CD4-positive, alpha-beta memory T cell (primary cell): ENCODE measurements at regions not wholly inside any gene's neighbourhood (a gene's known extent, or its start where the extent isn't known, plus 50 kb on each side); places are given as distances from the start of the nearest gene placed in this dataset.
A peak's percentile ranks its signal among the peaks of the same experiment; 100 is the strongest.

Experiments
- CTCF ChIA-PET: fragments of 350-600 bp; sonication (Branson Sonifier 250); formaldehyde crosslinking; loops from one replicate; lab custom pipeline; 2021; ENCODE audit warnings: inconsistent platforms; ENCODE audit not compliant: partially characterized antibody; lab: Charles Lee
- POLR2A ChIA-PET: fragments of 350-600 bp; sonication (Branson Sonifier 250); formaldehyde crosslinking; loops from one replicate; lab custom pipeline; 2021; ENCODE audit not compliant: partially characterized antibody; lab: Charles Lee
- DNase-seq, 5 donors: peaks; one replicate each; pipeline versions ENCODE4 v3.0.0 to v3.0.0-alpha.2; 2020 to 2022; ENCODE audit warnings: mixed read lengths in 1 of 5
- H3K27ac ChIP-seq: one replicate; pipeline ENCODE4 v1.7.0; 2013; ENCODE audit warnings: low read depth, low read length
- H3K27me3 ChIP-seq: 2 replicates; pipeline ENCODE4 v1.7.0; 2013; ENCODE audit warnings: mild to moderate bottlenecking, low read length, moderate library complexity; ENCODE audit not compliant: insufficient read depth
- H3K36me3 ChIP-seq: 2 replicates; pipeline ENCODE4 v1.7.0; 2013; ENCODE audit warnings: mild to moderate bottlenecking, low read length, moderate library complexity; ENCODE audit not compliant: insufficient read depth
- H3K4me1 ChIP-seq: 2 replicates; pipeline ENCODE4 v1.7.0; 2013; ENCODE audit warnings: mild to moderate bottlenecking, low read length, moderate library complexity; ENCODE audit not compliant: insufficient read depth
- H3K4me3 ChIP-seq, 2 donors: one replicate each; pipeline ENCODE4 v1.7.0; 2013; ENCODE audit warnings: low read length in 2 of 2, mild to moderate bottlenecking in 1 of 2
- H3K9me3 ChIP-seq, 2 donors: one replicate each; pipeline ENCODE4 v1.7.0; 2013; ENCODE audit warnings: low read length in 2 of 2, control low read depth in 1 of 2; ENCODE audit not compliant: control insufficient read depth in 1 of 2
- H3K27ac Mint-ChIP-seq, 7 donors: one replicate each; pipeline ENCODE4 v1.8.0; 2020 to 2021; ENCODE audit warnings: mixed read lengths in 7 of 7, mild to moderate bottlenecking in 6 of 7, inconsistent platforms in 3 of 7, moderate library complexity in 3 of 7
- H3K27me3 Mint-ChIP-seq, 2 donors: one replicate each; pipeline ENCODE4 v1.8.0; 2020 to 2021; ENCODE audit warnings: mixed read lengths in 2 of 2
- H3K36me3 Mint-ChIP-seq, 2 donors: one replicate each; pipeline ENCODE4 v1.8.0; 2020 to 2021; ENCODE audit warnings: mixed read lengths in 2 of 2, inconsistent platforms in 1 of 2, mild to moderate bottlenecking in 1 of 2
- H3K4me1 Mint-ChIP-seq, 4 donors: one replicate each; pipeline ENCODE4 v1.8.0; 2020 to 2021; ENCODE audit warnings: mixed read lengths in 4 of 4, mild to moderate bottlenecking in 1 of 4
- H3K4me3 Mint-ChIP-seq, 8 donors: one replicate each; pipeline ENCODE4 v1.8.0; 2020 to 2021; ENCODE audit warnings: mixed read lengths in 8 of 8, mild to moderate bottlenecking in 7 of 8, moderate library complexity in 6 of 8, inconsistent platforms in 3 of 8
- H3K9me3 Mint-ChIP-seq, 8 donors: one replicate each; pipeline ENCODE4 v1.8.0; 2020 to 2021; ENCODE audit warnings: mixed read lengths in 8 of 8, mild to moderate bottlenecking in 5 of 8, inconsistent platforms in 3 of 8, moderate library complexity in 1 of 8
- intact Hi-C: fragments of 100-400 bp; cut with micrococcal nuclease; formaldehyde crosslinking; loops from one replicate; pipeline ENCODE4 v1.15.1; 2023

GRCh38 chrX:44637282-44637681, 94.6 kb upstream of the FUNDC1 start:
- no peak for DNase-seq
- ChIA-PET POLR2A (no interaction called here), CTCF (no interaction called here)
- Histone ChIP-seq H3K36me3 (no peaks in the 10 kb centered on the region), H3K4me1 (no peaks in the 10 kb centered on the region), H3K27ac (no peak overlapping the region), H3K4me3 (no peak overlapping the region), H3K27me3 (no peaks in the 10 kb centered on the region), H3K9me3 (no peaks in the 10 kb centered on the region)
- no peak overlapping the region for H3K4me3 Mint-ChIP-seq
- no peak overlapping the region for H3K27ac Mint-ChIP-seq
- H3K36me3 Mint-ChIP-seq = no peaks in the 10 kb centered on the region
- intact Hi-C loops = no loop called here
- peaks cover 0 to 2% (median 0%) of the 10 kb centered on the region in 8 donors for H3K9me3 Mint-ChIP-seq
- peaks cover 0 to 2% (median 0%) of the 10 kb centered on the region in 4 donors for H3K4me1 Mint-ChIP-seq
- H3K27me3 Mint-ChIP-seq = peaks cover 0 to 3% of the 10 kb centered on the region in 2 donors

- Histone ChIP-seq H3K27me3 (no peaks in the 10 kb centered on the region), H3K4me1 (no peaks in the 10 kb centered on the region), H3K27ac (no peak overlapping the region), H3K4me3 (no peak overlapping the region), H3K9me3 (no peaks in the 10 kb centered on the region), H3K36me3 (no peaks in the 10 kb centered on the region)
- CTCF ChIA-PET = no interaction called here
- Mint-ChIP-seq H3K9me3 (no peaks in the 10 kb centered on the region), H3K4me1 (peaks cover 0 to 4% (median under 1%) of the 10 kb centered on the region in 4 donors), H3K36me3 (no peaks in the 10 kb centered on the region), H3K27ac (no peak overlapping the region), H3K4me3 (peak overlapping the region in 1 of 8 donors; percentile 26), H3K27me3 (no peaks in the 10 kb centered on the region)
- DNase-seq = no peak
- POLR2A ChIA-PET = no interaction called here
- intact Hi-C loops = no loop called here
Observed at GRCh38 chrX:44621078-44621477, 78.4 kb upstream of the FUNDC1 start.

- no peak for DNase-seq
- no peaks in the 10 kb centered on the region for H3K4me1 ChIP-seq
- no peaks in the 10 kb centered on the region for H3K9me3 ChIP-seq
- H3K27me3 Mint-ChIP-seq = no peaks in the 10 kb centered on the region
- H3K27ac ChIP-seq = no peak overlapping the region
- no peak overlapping the region for H3K4me3 ChIP-seq
- H3K27me3 ChIP-seq = no peaks in the 10 kb centered on the region
- no peaks in the 10 kb centered on the region for H3K9me3 Mint-ChIP-seq
- no peak overlapping the region for H3K4me3 Mint-ChIP-seq
- POLR2A ChIA-PET = no interaction called here
- no peaks in the 10 kb centered on the region for H3K36me3 ChIP-seq
- intact Hi-C loops = no loop called here
- CTCF ChIA-PET = no interaction called here
- no peaks in the 10 kb centered on the region for H3K36me3 Mint-ChIP-seq
- H3K27ac Mint-ChIP-seq = no peak overlapping the region
- H3K4me1 Mint-ChIP-seq = peaks cover 0 to 4% (median under 1%) of the 10 kb centered on the region in 4 donors
Observed at GRCh38 chrX:44619039-44619438, 76.4 kb upstream of the FUNDC1 start.

GRCh38 chrX:44596277-44596676, 53.6 kb upstream of the FUNDC1 start:
- H3K27me3 Mint-ChIP-seq = no peaks in the 10 kb centered on the region
- no peak overlapping the region for H3K27ac Mint-ChIP-seq
- ChIA-PET CTCF (no interaction called here), POLR2A (no interaction called here)
- H3K4me1 ChIP-seq = no peaks in the 10 kb centered on the region
- no peak overlapping the region for H3K27ac ChIP-seq
- H3K9me3 Mint-ChIP-seq = peaks cover 0 to 10% (median 3%) of the 10 kb centered on the region in 8 donors
- no peaks in the 10 kb centered on the region for H3K36me3 Mint-ChIP-seq
- no peaks in the 10 kb centered on the region for H3K27me3 ChIP-seq
- DNase-seq = no peak
- intact Hi-C loops = no loop called here
- H3K4me3 ChIP-seq = no peak overlapping the region
- no peaks in the 10 kb centered on the region for H3K9me3 ChIP-seq
- no peak overlapping the region for H3K4me3 Mint-ChIP-seq
- H3K4me1 Mint-ChIP-seq = no peaks in the 10 kb centered on the region
- no peaks in the 10 kb centered on the region for H3K36me3 ChIP-seq
